Endodermal cell (in vitro differentiated cells): ENCODE measurements at regions not wholly inside any gene's neighbourhood (a gene's known extent, or its start where the extent isn't known, plus 50 kb on each side); places are given as distances from the start of the nearest gene placed in this dataset.

Source experiments
- DNase-seq: peaks from one replicate; pipeline ENCODE4 v3.0.0-alpha.2; 2017
- H3K27ac ChIP-seq: 2 replicates; pipeline ENCODE4 v1.5.1; 2013; ENCODE audit warnings: mild to moderate bottlenecking, low read depth, low read length, moderate library complexity
- H3K27me3 ChIP-seq: 2 replicates; pipeline ENCODE4 v1.6.1; 2013; ENCODE audit warnings: mild to moderate bottlenecking, low read length, moderate library complexity; ENCODE audit not compliant: insufficient read depth, control insufficient read depth, poor library complexity, severe bottlenecking
- H3K36me3 ChIP-seq: 2 replicates; pipeline ENCODE4 v1.7.0; 2013; ENCODE audit warnings: mild to moderate bottlenecking, low read length, moderate library complexity; ENCODE audit not compliant: control insufficient read depth, insufficient read depth
- H3K4me1 ChIP-seq: one replicate; pipeline ENCODE4 v1.7.0; 2013; ENCODE audit warnings: low read length; ENCODE audit not compliant: control insufficient read depth, insufficient read depth
- H3K4me3 ChIP-seq: 2 replicates; pipeline ENCODE4 v1.5.1; 2013; ENCODE audit warnings: mild to moderate bottlenecking, low read length, moderate library complexity
- H3K9ac ChIP-seq: 2 replicates; pipeline ENCODE4 v1.6.1; 2013; ENCODE audit warnings: mild to moderate bottlenecking, low read length, moderate library complexity; ENCODE audit not compliant: poor library complexity, severe bottlenecking; ENCODE audit errors: extremely low read depth
- H3K9me3 ChIP-seq: 2 replicates; pipeline ENCODE4 v1.6.1; 2013; ENCODE audit warnings: mild to moderate bottlenecking, low read length, moderate library complexity; ENCODE audit not compliant: control insufficient read depth
- H3K27ac Mint-ChIP-seq: 2 replicates; pipeline ENCODE4 v1.8.0; 2020; ENCODE audit warnings: mixed read lengths
- H3K27me3 Mint-ChIP-seq: 2 replicates; pipeline ENCODE4 v1.8.0; 2021; ENCODE audit warnings: mild to moderate bottlenecking, mixed read lengths; ENCODE audit not compliant: insufficient read depth
- H3K36me3 Mint-ChIP-seq: 2 replicates; pipeline ENCODE4 v1.8.0; 2020; ENCODE audit warnings: low read depth, mixed read lengths
- H3K4me1 Mint-ChIP-seq: 2 replicates; pipeline ENCODE4 v1.8.0; 2020; ENCODE audit warnings: mixed read lengths
- H3K4me3 Mint-ChIP-seq: 2 replicates; pipeline ENCODE4 v1.8.0; 2020; ENCODE audit warnings: mild to moderate bottlenecking, moderate library complexity, mixed read lengths
- H3K9me3 Mint-ChIP-seq: 2 replicates; pipeline ENCODE4 v1.8.0; 2020; ENCODE audit warnings: mild to moderate bottlenecking, mixed read lengths
- CTCF ChIP-seq: fragments of 200-600 bp; sonication (generic); conservative IDR thresholded peaks from 2 replicates; pipeline ENCODE4 v1.5.0; 2021; ENCODE audit warnings: antibody characterized with exemption, mild to moderate bottlenecking
- WGBS, 2 experiments: methylation state at CpG; one replicate each; pipeline versions ENCODE4 v1.1.5 to v1.1.7; 2013; ENCODE audit warnings: missing lambda C conversion rate in 2 of 2, mixed read lengths in 1 of 2; ENCODE audit not compliant: insufficient coverage in 1 of 2, insufficient read length in 1 of 2; 5-methylcytosine and 5-hydroxymethylcytosine counted together

DNA sequence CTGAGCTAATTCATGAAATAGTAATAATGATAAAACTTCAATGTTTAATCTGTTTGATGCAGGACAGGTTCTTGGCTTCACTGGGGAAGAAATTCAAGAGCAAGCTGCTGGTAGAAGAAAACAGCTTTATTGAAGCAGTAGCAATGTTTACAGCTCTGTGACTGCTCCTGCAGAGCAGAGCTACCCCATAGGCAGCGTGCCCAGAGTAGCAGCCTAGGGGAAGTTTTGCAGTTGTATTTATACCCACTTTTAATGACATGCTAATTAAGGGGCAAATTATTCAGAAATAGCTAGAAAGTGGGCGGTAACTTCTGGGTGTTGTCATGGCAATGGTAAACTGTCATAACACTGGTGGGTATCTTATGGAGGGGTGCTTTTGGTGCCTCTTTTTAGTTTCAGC lies 518.0 kb downstream of the RFPL4B start:
- no peaks in the 10 kb centered on the region for H3K4me1 Mint-ChIP-seq
- WGBS, 2 experiments, result 91% methylated on average over 2 of the region's 2 CpGs; no CpG with 5 or more reads in 1 of the 2 experiments

DNA sequence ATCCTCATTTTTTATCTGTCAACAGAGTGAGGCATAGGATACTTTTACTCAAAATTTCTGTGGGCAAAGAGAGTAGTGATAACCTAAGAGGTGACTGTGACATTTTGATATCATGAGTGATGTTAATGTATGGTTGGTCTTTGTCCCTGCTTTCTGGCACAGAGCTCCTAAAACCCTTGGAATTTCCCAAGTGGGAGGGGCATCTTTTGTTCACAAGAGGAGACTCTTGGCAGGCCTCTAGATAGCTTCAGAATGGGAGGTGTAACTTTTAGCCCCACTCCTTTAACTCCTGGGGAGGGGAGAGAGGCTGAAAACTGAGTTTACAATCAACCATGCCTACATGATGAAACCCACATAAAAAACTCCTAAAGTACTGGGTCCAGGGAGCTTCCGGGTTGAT lies 527.8 kb downstream of the RFPL4B start:
- Mint-ChIP-seq H3K27me3 (peaks cover 1% of the 10 kb centered on the region), H3K36me3 (no peaks in the 10 kb centered on the region), H3K4me3 (no peak overlapping the region), H3K27ac (no peak overlapping the region), H3K9me3 (peaks cover 18% of the 10 kb centered on the region), H3K4me1 (peaks cover 5% of the 10 kb centered on the region)
- WGBS, 2 experiments, result 92% methylated on average over 1 of the region's 1 CpG; no CpG with 5 or more reads in 1 of the 2 experiments
- Histone ChIP-seq H3K9me3 (no peaks in the 10 kb centered on the region), H3K27me3 (no peaks in the 10 kb centered on the region), H3K4me3 (no peak overlapping the region), H3K9ac (no peak overlapping the region), H3K27ac (no peak overlapping the region), H3K36me3 (no peaks in the 10 kb centered on the region), H3K4me1 (no peaks in the 10 kb centered on the region)
- no peak for DNase-seq
- TF ChIP-seq CTCF, result no peak

More for the DNA sequence above, 518.0 kb downstream of the RFPL4B start:
- Histone ChIP-seq H3K9ac (no peak overlapping the region), H3K36me3 (no peaks in the 10 kb centered on the region), H3K4me1 (no peaks in the 10 kb centered on the region), H3K9me3 (peaks cover 9% of the 10 kb centered on the region), H3K4me3 (no peak overlapping the region), H3K27me3 (no peaks in the 10 kb centered on the region), H3K27ac (no peak overlapping the region)
- Mint-ChIP-seq H3K36me3 (no peaks in the 10 kb centered on the region), H3K27me3 (no peaks in the 10 kb centered on the region), H3K27ac (no peak overlapping the region), H3K9me3 (peaks cover 11% of the 10 kb centered on the region), H3K4me3 (no peak overlapping the region)
- no peak for DNase-seq
- TF ChIP-seq CTCF, result no peak

GRCh38 chr6:112877134-112878100 lies 530.3 kb downstream of the RFPL4B start:
- Histone ChIP-seq H3K27me3 (no peaks in the 10 kb centered on the region), H3K9me3 (no peaks in the 10 kb centered on the region), H3K9ac (no peak overlapping the region), H3K4me1 (no peaks in the 10 kb centered on the region), H3K4me3 (no peak overlapping the region), H3K27ac (peak overlapping the region; percentile 20), H3K36me3 (no peaks in the 10 kb centered on the region)
- Mint-ChIP-seq H3K4me1 (peaks cover 13% of the 10 kb centered on the region), H3K9me3 (no peaks in the 10 kb centered on the region), H3K36me3 (no peaks in the 10 kb centered on the region), H3K27ac (no peak overlapping the region), H3K27me3 (no peaks in the 10 kb centered on the region), H3K4me3 (no peak overlapping the region)
- no peak for DNase-seq
- no peak for TF ChIP-seq CTCF
- WGBS, 2 experiments, result 92 to 100% methylated on average over 2 to 4 of the region's 4 CpGs
